Hematopoietic multipotent progenitor cell treated with erythropoietin and hydrocortisone succinate and interleukin-3 and kit ligand, for 6 days (in vitro differentiated cells): ENCODE measurements at regions not wholly inside any gene's neighbourhood (a gene's known extent, or its start where the extent isn't known, plus 50 kb on each side); places are given as distances from the start of the nearest gene placed in this dataset.
"Not testable (repeated sequence)": the region's sequence is repeated elsewhere in the genome, so short reads cannot be mapped to it uniquely, and the experiment has no call there.

ENCODE experiments used
- DNase-seq: peaks from one replicate; pipeline ENCODE4 v3.0.0-alpha.2; 2015

DNA sequence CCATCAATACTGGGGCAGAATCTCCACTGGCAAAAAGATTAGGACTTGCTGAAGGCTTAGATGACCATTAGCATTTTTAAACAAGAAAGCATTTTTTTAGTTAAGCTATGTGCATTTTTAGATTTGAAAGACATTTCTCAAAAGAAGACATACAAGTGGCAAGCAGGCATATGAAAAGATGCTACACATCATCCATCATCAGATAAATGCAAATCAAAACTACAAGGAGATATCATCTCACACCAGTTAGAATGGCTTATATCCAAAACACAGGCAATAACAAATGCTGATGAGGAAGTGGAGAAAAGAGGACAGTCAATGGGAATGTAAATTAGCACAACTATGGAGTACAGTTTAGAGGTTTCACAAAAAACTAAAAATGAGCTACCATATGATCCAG lies 195.6 kb upstream of the TNC start:
- no peak for DNase-seq

GRCh38 chr9:115326461-115326860 lies 208.5 kb upstream of the TNC start:
- DNase-seq, result no peak

DNA sequence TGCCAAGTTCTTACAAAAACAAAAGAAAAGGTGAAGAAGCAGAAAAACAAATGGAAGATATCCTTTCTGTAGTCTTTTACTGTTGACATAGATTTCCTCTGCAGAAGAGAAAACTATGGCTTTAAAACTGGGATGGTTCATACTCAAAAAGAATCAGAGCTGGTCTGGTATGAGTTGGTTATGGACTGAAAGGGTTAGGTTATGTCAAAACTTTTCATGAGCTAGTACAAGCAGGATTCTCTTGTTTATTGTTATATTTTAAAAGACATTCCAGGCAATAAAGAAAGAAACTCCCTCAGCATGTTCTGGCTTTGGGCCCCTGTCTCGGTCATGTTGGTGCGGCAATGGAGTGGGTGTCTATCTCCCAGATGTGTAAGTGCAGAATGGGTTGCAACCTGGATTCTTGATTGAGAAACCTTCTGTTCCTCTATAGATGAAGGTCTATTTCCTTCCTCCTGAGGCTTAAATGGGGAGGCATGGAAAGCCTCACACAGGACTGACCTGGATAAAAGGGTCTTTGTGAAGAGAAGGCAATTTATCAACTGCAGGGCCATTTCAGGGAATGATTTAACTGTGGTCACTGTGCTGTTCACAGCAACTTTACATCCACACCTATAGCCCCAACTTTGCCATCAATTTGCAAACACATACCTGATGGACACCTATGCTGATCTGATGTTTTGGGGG lies 209.6 kb upstream of the TNC start:
- no peak for DNase-seq

DNA sequence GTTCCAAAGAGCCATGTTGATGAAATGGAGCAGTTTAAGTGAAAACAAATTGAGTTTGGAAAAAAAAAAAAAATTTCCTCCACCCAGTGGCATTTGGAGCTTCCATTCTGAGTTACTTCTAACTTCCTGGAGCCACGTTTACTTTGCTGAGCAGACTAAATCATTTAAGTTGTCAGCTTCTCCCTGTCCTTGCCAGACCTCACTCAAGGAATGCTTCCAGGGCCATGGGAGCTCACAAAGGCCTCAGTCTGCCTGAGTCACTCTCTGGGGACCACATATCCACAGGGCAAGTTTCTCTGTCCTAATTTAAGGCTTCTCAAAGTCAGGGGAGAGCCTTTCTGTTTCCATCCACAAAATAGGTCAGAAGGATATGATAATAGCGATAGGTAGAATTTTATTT lies 210.3 kb upstream of the TNC start:
- no peak for DNase-seq

DNA sequence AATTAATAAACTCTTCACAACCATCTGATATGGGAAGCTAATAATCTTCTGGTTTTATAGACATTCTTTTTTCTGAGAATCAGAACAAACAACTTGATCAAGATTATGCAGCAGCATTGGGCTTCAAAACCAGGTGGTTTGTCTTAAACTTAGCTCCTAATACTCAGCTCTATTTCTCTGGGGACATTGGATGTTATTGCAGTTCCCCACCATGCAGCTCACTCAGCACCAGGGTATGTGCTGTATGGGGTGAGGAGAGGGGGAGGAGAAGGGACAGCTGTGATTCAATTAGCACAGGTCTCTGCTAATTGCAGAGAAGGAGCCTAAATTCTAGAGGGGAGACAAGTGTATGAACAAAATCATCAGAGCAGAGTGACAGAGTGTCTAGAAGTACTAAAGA lies 210.7 kb upstream of the TNC start:
- no peak for DNase-seq

- DNase-seq, result no peak
These were observed 215.5 kb upstream of the TNC start for GRCh38 chr9:115333277-115334070.

DNA sequence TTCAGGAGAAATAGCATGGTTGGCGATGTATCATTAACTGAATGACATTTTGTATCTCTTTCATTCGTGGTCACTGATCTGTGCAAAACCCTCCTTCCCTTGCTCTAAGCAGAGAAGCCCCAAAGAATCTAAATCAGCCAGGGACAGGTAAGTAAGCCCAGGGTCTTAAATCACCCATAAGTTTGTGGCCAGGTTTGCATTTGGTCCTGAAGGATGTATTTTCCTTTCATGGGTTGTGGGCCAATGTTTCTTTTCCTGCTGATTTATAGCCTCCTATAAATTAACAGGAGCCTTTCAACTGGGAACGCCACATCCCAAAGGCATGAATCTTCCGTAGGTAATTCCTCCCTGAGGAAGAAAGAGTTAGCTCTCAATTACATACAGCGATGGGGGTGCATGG lies 217.5 kb upstream of the TNC start:
- no peak for DNase-seq

- DNase-seq, result no peak
These were observed 222.4 kb upstream of the TNC start for GRCh38 chr9:115340314-115340713.

DNA sequence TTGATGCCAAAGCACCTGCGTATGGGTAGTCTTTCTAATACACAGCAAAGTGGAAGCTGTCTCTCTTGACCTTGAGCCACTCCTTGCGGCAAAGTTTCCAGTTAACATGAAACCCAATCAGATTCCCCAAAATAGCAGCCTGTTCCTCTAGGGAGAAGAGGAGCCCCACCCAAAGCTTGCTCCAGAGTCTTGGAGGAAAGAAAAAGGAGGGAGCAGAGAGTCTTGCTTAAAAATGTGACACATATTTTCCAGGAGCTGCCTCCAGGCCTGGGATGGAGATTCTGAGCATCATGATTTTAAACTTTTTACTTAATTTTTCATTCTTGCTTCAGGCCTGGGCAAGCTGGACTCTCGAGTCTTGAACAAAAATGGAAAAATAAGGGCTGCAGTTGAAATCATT lies 223.5 kb upstream of the TNC start:
- DNase-seq, result no peak

DNA sequence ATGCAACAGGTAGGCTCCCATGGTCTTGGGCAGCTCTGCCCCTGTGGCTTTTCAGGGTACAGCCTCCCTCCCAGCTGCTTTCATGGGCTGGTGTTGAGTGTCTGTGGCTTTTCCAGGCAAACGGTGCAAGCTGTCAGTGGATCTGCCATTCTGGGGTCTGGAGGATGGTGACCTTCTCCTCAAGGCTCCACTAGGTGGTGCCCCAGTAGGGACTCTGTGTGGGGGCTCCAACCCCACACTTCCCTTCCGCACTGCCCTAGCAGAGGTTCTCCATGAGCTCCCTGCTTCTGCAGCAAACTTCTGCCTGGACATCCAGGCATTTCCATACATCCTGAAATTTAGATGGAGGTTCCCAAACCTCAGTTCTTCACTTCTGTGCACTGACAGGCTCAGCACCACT lies 229.8 kb upstream of the TNC start:
- DNase-seq, result not testable (repeated sequence)

DNA sequence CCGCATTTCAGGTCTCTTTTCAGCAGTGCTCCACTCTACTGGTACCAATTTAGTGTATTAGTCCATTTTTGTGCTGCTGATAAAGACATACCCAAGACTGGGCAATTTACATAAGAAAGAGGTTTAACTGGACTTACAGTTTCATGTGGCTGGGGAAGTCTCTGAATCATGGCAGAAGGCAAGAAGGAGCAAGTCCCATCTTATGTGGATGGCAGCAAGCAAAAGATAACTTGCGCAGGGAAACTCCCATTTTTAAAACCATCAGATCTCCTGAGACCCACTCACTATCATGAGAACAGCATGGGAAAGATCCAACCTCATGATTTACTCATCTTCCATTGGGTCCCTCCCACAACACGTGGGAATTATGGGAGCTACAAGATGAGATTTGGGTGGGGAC lies 231.0 kb upstream of the TNC start:
- DNase-seq, result not testable (repeated sequence)

GRCh38 chr9:115349542-115349941 lies 231.6 kb upstream of the TNC start:
- no peak for DNase-seq

GRCh38 chr9:115350548-115350947 lies 232.6 kb upstream of the TNC start:
- DNase-seq, result no peak

- no peak for DNase-seq
These were observed 235.7 kb upstream of the TNC start for GRCh38 chr9:115353681-115354080.

GRCh38 chr9:115357821-115358220 lies 239.9 kb upstream of the TNC start:
- DNase-seq, result no peak

GRCh38 chr9:115359017-115359780 lies 241.2 kb upstream of the TNC start:
- DNase-seq, result no peak

DNA sequence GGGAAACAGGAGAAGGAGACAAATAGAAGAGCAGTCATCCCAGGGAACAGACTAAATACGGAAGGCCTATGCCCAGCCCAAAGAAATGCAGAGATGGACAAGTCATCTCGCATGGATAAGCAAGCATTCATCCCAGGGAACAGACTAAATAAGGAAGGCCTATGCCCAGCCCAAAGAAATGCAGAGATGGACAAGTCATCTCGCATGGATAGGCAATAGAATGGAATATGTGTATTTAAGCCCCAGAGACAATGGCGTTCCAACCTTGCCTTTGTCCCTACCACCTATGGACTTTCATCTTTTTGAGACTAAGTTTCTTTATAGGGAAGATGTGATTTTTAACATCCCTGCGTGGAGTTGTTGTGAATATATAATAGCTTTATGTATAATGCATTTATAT lies 242.2 kb upstream of the TNC start:
- DNase-seq, result no peak

DNA sequence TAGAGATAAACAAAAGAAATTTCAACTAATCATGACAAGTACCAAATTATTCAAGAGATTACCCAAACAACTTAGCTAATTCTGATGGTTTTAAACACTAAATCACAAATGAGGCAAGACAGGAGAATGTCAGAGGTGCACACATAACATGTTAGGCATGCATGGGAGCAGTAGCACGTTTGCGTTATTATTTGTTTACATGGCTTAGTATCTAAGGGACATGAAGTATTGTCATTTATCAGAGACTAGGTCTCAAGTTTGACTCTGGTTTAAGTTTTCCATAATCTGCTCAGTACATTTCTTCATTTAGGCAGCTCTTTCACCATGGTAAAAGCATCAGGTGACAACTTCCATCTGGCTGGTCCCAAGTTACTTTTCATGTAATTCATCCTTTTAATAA lies 244.1 kb upstream of the TNC start:
- no peak for DNase-seq

GRCh38 chr9:115362640-115363039 lies 244.7 kb upstream of the TNC start:
- no peak for DNase-seq

DNA sequence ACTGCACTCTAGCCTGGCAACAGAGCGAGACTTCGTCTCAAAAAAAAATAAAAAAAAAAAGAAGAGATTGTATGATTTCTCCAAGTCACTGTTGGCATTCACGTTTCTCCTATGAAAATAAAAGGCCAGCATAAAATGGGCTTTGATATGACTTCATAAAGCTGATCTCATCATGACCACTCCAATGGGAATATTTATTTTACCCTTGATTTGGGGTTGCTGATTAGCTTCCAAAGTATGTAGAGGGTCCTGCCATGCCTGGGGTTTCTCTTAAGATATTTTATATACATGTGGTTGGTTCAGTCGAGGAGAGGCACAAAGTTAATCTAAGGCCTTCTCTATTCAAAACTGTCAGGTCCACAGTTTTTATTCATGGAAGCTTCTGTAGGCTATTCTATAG lies 247.0 kb upstream of the TNC start:
- DNase-seq, result no peak

DNA sequence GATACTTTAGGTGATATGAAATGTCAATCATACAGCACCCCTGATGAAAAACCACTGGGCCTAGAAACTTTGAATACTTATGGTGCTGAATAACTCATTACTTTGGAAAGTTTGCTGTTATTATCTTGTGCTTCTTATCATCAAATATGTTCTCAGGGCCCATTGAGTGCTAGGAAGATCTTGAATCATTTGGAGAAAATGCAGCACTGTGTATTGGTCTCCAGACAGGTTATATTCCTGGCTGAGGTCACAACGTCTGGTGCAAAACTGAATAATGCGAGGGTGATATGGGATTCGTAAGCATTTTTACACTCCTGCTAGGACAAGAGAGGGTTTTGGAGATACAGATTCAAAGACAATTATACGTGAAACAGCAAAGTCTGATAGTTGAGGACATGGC lies 249.4 kb upstream of the TNC start:
- no peak for DNase-seq

- DNase-seq, result no peak
These were observed 250.0 kb upstream of the TNC start for GRCh38 chr9:115367780-115368525.

- DNase-seq, result no peak
These were observed 251.5 kb upstream of the TNC start for GRCh38 chr9:115369322-115369957.
